ENCODE measurements at regions not wholly inside any gene's neighbourhood (a gene's known extent, or its start where the extent isn't known, plus 50 kb on each side); places are given as distances from the start of the nearest gene placed in this dataset.

DNA sequence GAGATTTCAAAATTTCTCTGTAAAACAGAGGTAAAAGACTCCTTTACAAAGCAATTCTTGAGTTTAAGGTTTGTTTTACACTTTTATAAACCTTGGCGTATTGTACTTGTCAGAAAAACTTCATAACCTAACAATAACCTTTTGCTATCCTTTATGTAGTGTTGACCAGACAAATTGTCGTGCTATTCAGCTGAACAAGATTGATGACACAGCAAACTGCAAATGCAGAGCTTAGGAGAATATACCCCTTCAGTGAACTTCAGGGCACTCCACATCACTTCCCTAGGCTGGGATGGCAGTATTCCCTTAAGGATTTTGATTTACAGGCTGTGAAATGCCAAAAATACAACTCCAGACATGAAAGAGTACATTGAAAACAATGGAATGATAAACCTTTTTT, 89.2 kb upstream of the CDH18 start:
- no peak overlapping the region for H3K27ac ChIP-seq
- ATAC-seq, result no peak
- H3K9me3 ChIP-seq, result peaks cover 0 to 8% (median 0%) of the 10 kb centered on the region in 12 donors
- TF ChIP-seq POLR2A (IDR thresholded peaks at IDR 0.05), result no peak
- TF ChIP-seq, protein P1, sequence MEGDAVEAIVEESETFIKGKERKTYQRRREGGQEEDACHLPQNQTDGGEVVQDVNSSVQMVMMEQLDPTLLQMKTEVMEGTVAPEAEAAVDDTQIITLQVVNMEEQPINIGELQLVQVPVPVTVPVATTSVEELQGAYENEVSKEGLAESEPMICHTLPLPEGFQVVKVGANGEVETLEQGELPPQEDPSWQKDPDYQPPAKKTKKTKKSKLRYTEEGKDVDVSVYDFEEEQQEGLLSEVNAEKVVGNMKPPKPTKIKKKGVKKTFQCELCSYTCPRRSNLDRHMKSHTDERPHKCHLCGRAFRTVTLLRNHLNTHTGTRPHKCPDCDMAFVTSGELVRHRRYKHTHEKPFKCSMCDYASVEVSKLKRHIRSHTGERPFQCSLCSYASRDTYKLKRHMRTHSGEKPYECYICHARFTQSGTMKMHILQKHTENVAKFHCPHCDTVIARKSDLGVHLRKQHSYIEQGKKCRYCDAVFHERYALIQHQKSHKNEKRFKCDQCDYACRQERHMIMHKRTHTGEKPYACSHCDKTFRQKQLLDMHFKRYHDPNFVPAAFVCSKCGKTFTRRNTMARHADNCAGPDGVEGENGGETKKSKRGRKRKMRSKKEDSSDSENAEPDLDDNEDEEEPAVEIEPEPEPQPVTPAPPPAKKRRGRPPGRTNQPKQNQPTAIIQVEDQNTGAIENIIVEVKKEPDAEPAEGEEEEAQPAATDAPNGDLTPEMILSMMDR (IDR thresholded peaks at IDR 0.05), result no peak
- H3K27me3 ChIP-seq, result no peaks in the 10 kb centered on the region
- intact Hi-C loops (cut with DNase I), result no loop called here
- H3K4me3 ChIP-seq, result no peak overlapping the region
- 58 to 75% (median 63%) methylated on average over 2 of the region's 2 CpGs for WGBS, 4 donors
- no peaks in the 10 kb centered on the region for H3K4me1 ChIP-seq
- no peaks in the 10 kb centered on the region for H3K36me3 ChIP-seq
- no peak for DNase-seq

GRCh38 chr5:20056933-20057332, 68.9 kb upstream of the CDH18 start:
- Histone ChIP-seq H3K27ac (no peak overlapping the region), H3K4me3 (no peak overlapping the region), H3K4me1 (no peaks in the 10 kb centered on the region), H3K27me3 (no peaks in the 10 kb centered on the region), H3K9me3 (peaks cover 0 to 11% (median 0%) of the 10 kb centered on the region in 12 donors), H3K36me3 (no peaks in the 10 kb centered on the region)
- no peak for DNase-seq
- WGBS, 4 donors, result 91 to 96% (median 93%) methylated on average over 5 of the region's 5 CpGs
- intact Hi-C loops (cut with DNase I), result no loop called here
- ATAC-seq, result no peak
- TF ChIP-seq, protein P1 (IDR thresholded peaks at IDR 0.05), result no peak
- no peak for TF ChIP-seq POLR2A (IDR thresholded peaks at IDR 0.05)

DNA sequence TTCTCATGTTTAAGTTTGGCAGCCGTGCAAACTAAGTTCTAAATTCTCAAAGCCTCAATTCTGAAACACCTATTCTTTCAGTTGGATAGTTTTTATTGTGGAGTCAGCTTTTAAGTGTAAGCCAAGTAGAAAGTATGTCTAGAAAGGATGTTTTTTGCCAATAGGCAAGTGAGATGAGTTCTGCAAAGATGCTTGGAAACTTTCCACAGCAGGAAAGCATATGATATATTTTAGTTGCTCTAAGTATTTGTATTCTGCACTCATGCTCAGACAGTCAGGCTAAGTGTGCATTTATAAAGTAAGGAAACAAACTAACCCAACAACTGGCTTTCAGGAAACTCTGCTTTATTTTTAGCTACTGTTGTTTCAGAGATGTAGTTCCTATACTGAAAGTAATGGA, 67.3 kb upstream of the CDH18 start:
- Histone ChIP-seq H3K9me3 (peaks cover 0 to 11% (median 0%) of the 10 kb centered on the region in 12 donors), H3K4me3 (no peak overlapping the region), H3K36me3 (no peaks in the 10 kb centered on the region), H3K4me1 (no peaks in the 10 kb centered on the region), H3K27me3 (no peaks in the 10 kb centered on the region), H3K27ac (no peak overlapping the region)
- WGBS, 4 donors, result 72 to 88% (median 83%) methylated on average over 1 of the region's 1 CpG
- DNase-seq, result no peak
- intact Hi-C loops (cut with DNase I), result no loop called here
- no peak for ATAC-seq
- no peak for TF ChIP-seq POLR2A (IDR thresholded peaks at IDR 0.05)
- TF ChIP-seq, protein P1 (IDR thresholded peaks at IDR 0.05), result no peak

- TF ChIP-seq, protein P1 (IDR thresholded peaks at IDR 0.05), result no peak
- TF ChIP-seq POLR2A (IDR thresholded peaks at IDR 0.05), result no peak
- H3K27ac ChIP-seq, result no peak overlapping the region
- H3K27me3 ChIP-seq, result no peaks in the 10 kb centered on the region
- H3K4me3 ChIP-seq, result no peak overlapping the region
- no peaks in the 10 kb centered on the region for H3K36me3 ChIP-seq
- ATAC-seq (no peak), DNase-seq (no peak)
- H3K4me1 ChIP-seq, result no peaks in the 10 kb centered on the region
- intact Hi-C loops (cut with DNase I), result no loop called here
- H3K9me3 ChIP-seq, result peaks cover 0 to 7% (median 0%) of the 10 kb centered on the region in 12 donors
Measured at GRCh38 chr5:20050262-20050661, 62.3 kb upstream of the CDH18 start.
